Central memory CD8-positive, alpha-beta T cell (primary cell): ENCODE measurements at regions not wholly inside any gene's neighbourhood (a gene's known extent, or its start where the extent isn't known, plus 50 kb on each side); places are given as distances from the start of the nearest gene placed in this dataset.

Source experiments
- ATAC-seq: fragments of 150-1000 bp; cut with Tn5 transposase; replicated peaks from 2 replicates; pipeline ENCODE4 v1.10.0; 2022; ENCODE audit warnings: mild to moderate bottlenecking, moderate FRiP score, moderate number of reproducible peaks; ENCODE audit not compliant: poor library complexity, severe bottlenecking; ENCODE audit errors: extremely low read depth
- DNase-seq, 2 donors: peaks; one replicate each; pipeline ENCODE4 v3.0.0; 2021; ENCODE audit warnings: low spot score in 2 of 2
- H3K27ac Mint-ChIP-seq: one replicate; pipeline ENCODE4 v1.8.0; 2022; ENCODE audit warnings: low read depth, mild to moderate bottlenecking, moderate library complexity, mixed read lengths
- H3K27me3 Mint-ChIP-seq: one replicate; pipeline ENCODE4 v1.8.0; 2022; ENCODE audit warnings: mixed read lengths
- H3K36me3 Mint-ChIP-seq: one replicate; pipeline ENCODE4 v1.8.0; 2022; ENCODE audit warnings: mild to moderate bottlenecking, moderate library complexity, mixed read lengths; ENCODE audit not compliant: insufficient read depth
- H3K4me1 Mint-ChIP-seq: one replicate; pipeline ENCODE4 v1.8.0; 2022; ENCODE audit warnings: mixed read lengths
- H3K4me3 Mint-ChIP-seq: one replicate; pipeline ENCODE4 v1.8.0; 2022; ENCODE audit warnings: mild to moderate bottlenecking, moderate library complexity, mixed read lengths
- H3K9me3 Mint-ChIP-seq: one replicate; pipeline ENCODE4 v1.8.0; 2022; ENCODE audit warnings: mixed read lengths

- DNase-seq = no peak
- Mint-ChIP-seq H3K36me3 (no peaks in the 10 kb centered on the region), H3K27me3 (no peaks in the 10 kb centered on the region), H3K4me3 (no peak overlapping the region), H3K27ac (no peak overlapping the region), H3K4me1 (no peaks in the 10 kb centered on the region), H3K9me3 (peaks cover 11% of the 10 kb centered on the region)
- ATAC-seq = no peak
These were observed 218.9 kb upstream of the NCAM2 start for GRCh38 chr21:20779321-20779720.

GRCh38 chr21:20783611-20784010, 214.6 kb upstream of the NCAM2 start:
- H3K9me3 Mint-ChIP-seq = peaks cover 31% of the 10 kb centered on the region
- DNase-seq = no peak
- H3K27me3 Mint-ChIP-seq = no peaks in the 10 kb centered on the region
- no peak for ATAC-seq
- H3K27ac Mint-ChIP-seq = no peak overlapping the region
- H3K36me3 Mint-ChIP-seq = no peaks in the 10 kb centered on the region
- H3K4me3 Mint-ChIP-seq = no peak overlapping the region
- no peaks in the 10 kb centered on the region for H3K4me1 Mint-ChIP-seq

GRCh38 chr21:20789729-20790500, 208.3 kb upstream of the NCAM2 start:
- DNase-seq (no peak), ATAC-seq (no peak)
- no peaks in the 10 kb centered on the region for H3K4me1 Mint-ChIP-seq
- peaks cover 35% of the 10 kb centered on the region for H3K9me3 Mint-ChIP-seq
- H3K4me3 Mint-ChIP-seq = no peak overlapping the region
- H3K36me3 Mint-ChIP-seq = no peaks in the 10 kb centered on the region
- H3K27me3 Mint-ChIP-seq = no peaks in the 10 kb centered on the region
- no peak overlapping the region for H3K27ac Mint-ChIP-seq

- H3K4me1 Mint-ChIP-seq = no peaks in the 10 kb centered on the region
- H3K4me3 Mint-ChIP-seq = no peak overlapping the region
- DNase-seq (no peak), ATAC-seq (no peak)
- H3K9me3 Mint-ChIP-seq = peaks cover 12% of the 10 kb centered on the region
- no peaks in the 10 kb centered on the region for H3K27me3 Mint-ChIP-seq
- no peak overlapping the region for H3K27ac Mint-ChIP-seq
- H3K36me3 Mint-ChIP-seq = no peaks in the 10 kb centered on the region
These were observed 198.1 kb upstream of the NCAM2 start for GRCh38 chr21:20800106-20800505.

- H3K36me3 Mint-ChIP-seq = no peaks in the 10 kb centered on the region
- H3K4me3 Mint-ChIP-seq = no peak overlapping the region
- H3K9me3 Mint-ChIP-seq = peaks cover 5% of the 10 kb centered on the region
- no peaks in the 10 kb centered on the region for H3K27me3 Mint-ChIP-seq
- ATAC-seq (no peak), DNase-seq (no peak)
- H3K27ac Mint-ChIP-seq = no peak overlapping the region
- no peaks in the 10 kb centered on the region for H3K4me1 Mint-ChIP-seq
These were observed 196.0 kb upstream of the NCAM2 start for GRCh38 chr21:20802201-20802600.

GRCh38 chr21:20802631-20803260, 195.5 kb upstream of the NCAM2 start:
- ATAC-seq = no peak
- H3K4me1 Mint-ChIP-seq = no peaks in the 10 kb centered on the region
- no peaks in the 10 kb centered on the region for H3K27me3 Mint-ChIP-seq
- no peak overlapping the region for H3K27ac Mint-ChIP-seq
- H3K36me3 Mint-ChIP-seq = no peaks in the 10 kb centered on the region
- H3K4me3 Mint-ChIP-seq = no peak overlapping the region
- peaks cover 9% of the 10 kb centered on the region for H3K9me3 Mint-ChIP-seq
- no peak for DNase-seq

GRCh38 chr21:20811702-20812101, 186.5 kb upstream of the NCAM2 start:
- DNase-seq (no peak), ATAC-seq (no peak)
- Mint-ChIP-seq H3K4me1 (no peaks in the 10 kb centered on the region), H3K27me3 (no peaks in the 10 kb centered on the region), H3K9me3 (peaks cover 21% of the 10 kb centered on the region), H3K27ac (no peak overlapping the region), H3K4me3 (no peak overlapping the region), H3K36me3 (peaks cover 1% of the 10 kb centered on the region)

- Mint-ChIP-seq H3K4me3 (no peak overlapping the region), H3K9me3 (peaks cover 10% of the 10 kb centered on the region), H3K27me3 (no peaks in the 10 kb centered on the region), H3K36me3 (peaks cover 1% of the 10 kb centered on the region), H3K27ac (no peak overlapping the region), H3K4me1 (no peaks in the 10 kb centered on the region)
- no peak for ATAC-seq
- no peak for DNase-seq
These were observed 184.1 kb upstream of the NCAM2 start for GRCh38 chr21:20814090-20814489.

GRCh38 chr21:20822666-20823065, 175.5 kb upstream of the NCAM2 start:
- Mint-ChIP-seq H3K27me3 (no peaks in the 10 kb centered on the region), H3K27ac (no peak overlapping the region), H3K4me1 (no peaks in the 10 kb centered on the region), H3K9me3 (peaks cover 9% of the 10 kb centered on the region), H3K4me3 (no peak overlapping the region), H3K36me3 (no peaks in the 10 kb centered on the region)
- DNase-seq = no peak
- no peak for ATAC-seq

- DNase-seq (no peak), ATAC-seq (no peak)
- H3K36me3 Mint-ChIP-seq = no peaks in the 10 kb centered on the region
- no peaks in the 10 kb centered on the region for H3K27me3 Mint-ChIP-seq
- no peak overlapping the region for H3K27ac Mint-ChIP-seq
- no peaks in the 10 kb centered on the region for H3K4me1 Mint-ChIP-seq
- peaks cover 6% of the 10 kb centered on the region for H3K9me3 Mint-ChIP-seq
- no peak overlapping the region for H3K4me3 Mint-ChIP-seq
These were observed 145.3 kb upstream of the NCAM2 start for GRCh38 chr21:20852866-20853265.

GRCh38 chr21:20856926-20857325, 141.3 kb upstream of the NCAM2 start:
- no peak for ATAC-seq
- H3K9me3 Mint-ChIP-seq = peaks cover 13% of the 10 kb centered on the region

GRCh38 chr21:20874202-20874601, 124.0 kb upstream of the NCAM2 start:
- Mint-ChIP-seq H3K9me3 (peaks cover 18% of the 10 kb centered on the region), H3K36me3 (no peaks in the 10 kb centered on the region), H3K27ac (no peak overlapping the region), H3K4me3 (no peak overlapping the region), H3K27me3 (no peaks in the 10 kb centered on the region), H3K4me1 (no peaks in the 10 kb centered on the region)
- ATAC-seq (no peak), DNase-seq (no peak)

More at GRCh38 chr21:20856926-20857325, 141.3 kb upstream of the NCAM2 start:
- H3K27me3 Mint-ChIP-seq = no peaks in the 10 kb centered on the region
- DNase-seq = no peak
- no peak overlapping the region for H3K27ac Mint-ChIP-seq
- peaks cover 1% of the 10 kb centered on the region for H3K36me3 Mint-ChIP-seq
- H3K4me1 Mint-ChIP-seq = no peaks in the 10 kb centered on the region
- H3K4me3 Mint-ChIP-seq = no peak overlapping the region

GRCh38 chr21:20875742-20876141, 122.5 kb upstream of the NCAM2 start:
- no peaks in the 10 kb centered on the region for H3K36me3 Mint-ChIP-seq

More at GRCh38 chr21:20875742-20876141, 122.5 kb upstream of the NCAM2 start:
- DNase-seq (no peak), ATAC-seq (no peak)
- H3K9me3 Mint-ChIP-seq = peaks cover 12% of the 10 kb centered on the region
- no peaks in the 10 kb centered on the region for H3K27me3 Mint-ChIP-seq
- no peak overlapping the region for H3K4me3 Mint-ChIP-seq
- no peak overlapping the region for H3K27ac Mint-ChIP-seq
- H3K4me1 Mint-ChIP-seq = no peaks in the 10 kb centered on the region
